Trophoblast cell (in vitro differentiated cells and primary cell): ENCODE measurements at regions not wholly inside any gene's neighbourhood (a gene's known extent, or its start where the extent isn't known, plus 50 kb on each side); places are given as distances from the start of the nearest gene placed in this dataset.

ENCODE experiments used
- DNase-seq, 2 donors: peaks; one replicate each; pipeline ENCODE4 v3.0.0-alpha.2; 2016
- H2AFZ ChIP-seq: 2 replicates; pipeline ENCODE4 v1.6.1; 2013; ENCODE audit warnings: low read length, moderate library complexity, mild to moderate bottlenecking; ENCODE audit not compliant: insufficient read depth, poor library complexity
- H2AK5ac ChIP-seq: 2 replicates; pipeline ENCODE4 v1.6.1; 2013; ENCODE audit warnings: mild to moderate bottlenecking, low read length
- H2BK120ac ChIP-seq: 2 replicates; pipeline ENCODE4 v1.6.1; 2013; ENCODE audit warnings: low read length, mild to moderate bottlenecking, moderate library complexity; ENCODE audit not compliant: insufficient read depth, poor library complexity
- H2BK12ac ChIP-seq: 2 replicates; pipeline ENCODE4 v1.6.1; 2013; ENCODE audit warnings: mild to moderate bottlenecking, low read length, moderate library complexity
- H2BK5ac ChIP-seq: 2 replicates; pipeline ENCODE4 v1.6.1; 2013; ENCODE audit warnings: low read length, low read depth, moderate library complexity, mild to moderate bottlenecking; ENCODE audit not compliant: poor library complexity
- H3K14ac ChIP-seq: 2 replicates; pipeline ENCODE4 v1.6.1; 2013; ENCODE audit warnings: mild to moderate bottlenecking, low read length
- H3K18ac ChIP-seq: 2 replicates; pipeline ENCODE4 v1.6.1; 2013; ENCODE audit warnings: mild to moderate bottlenecking, low read length
- H3K23ac ChIP-seq: 2 replicates; pipeline ENCODE4 v1.6.1; 2013; ENCODE audit warnings: low read length
- H3K27ac ChIP-seq: 2 replicates; pipeline ENCODE4 v1.5.1; 2013; ENCODE audit warnings: low read depth, mild to moderate bottlenecking, inconsistent platforms, low read length, moderate library complexity
- H3K27me3 ChIP-seq: 2 replicates; pipeline ENCODE4 v1.6.1; 2013; ENCODE audit warnings: inconsistent platforms, mild to moderate bottlenecking, low read length, moderate library complexity; ENCODE audit not compliant: insufficient read depth
- H3K36me3 ChIP-seq, 2 experiments: 1 replicate in 1 of 2; 2 replicates in 1 of 2; pipeline ENCODE4 v1.6.1; 2013; ENCODE audit warnings: low read length in 2 of 2, mild to moderate bottlenecking in 2 of 2, moderate library complexity in 1 of 2; ENCODE audit not compliant: insufficient read depth in 2 of 2, control insufficient read depth in 1 of 2
- H3K4ac ChIP-seq: 2 replicates; pipeline ENCODE4 v1.6.1; 2013; ENCODE audit warnings: low read depth, mild to moderate bottlenecking, low read length, moderate library complexity
- H3K4me1 ChIP-seq, 2 experiments: 1 replicate in 1 of 2; 2 replicates in 1 of 2; pipeline ENCODE4 v1.6.1; 2013; ENCODE audit warnings: low read length in 2 of 2, mild to moderate bottlenecking in 2 of 2, moderate library complexity in 1 of 2; ENCODE audit not compliant: insufficient read depth in 2 of 2, control insufficient read depth in 1 of 2
- H3K4me2 ChIP-seq: 2 replicates; pipeline ENCODE4 v1.6.1; 2013; ENCODE audit warnings: inconsistent platforms, mild to moderate bottlenecking, low read length, moderate library complexity
- H3K4me3 ChIP-seq: 2 replicates; pipeline ENCODE4 v1.5.1; 2013; ENCODE audit warnings: mild to moderate bottlenecking, low read depth, low read length, inconsistent platforms
- H3K79me1 ChIP-seq: one replicate; pipeline ENCODE4 v1.6.1; 2013; ENCODE audit warnings: low read length
- H3K79me2 ChIP-seq: 2 replicates; pipeline ENCODE4 v1.6.1; 2013; ENCODE audit warnings: low read length, mild to moderate bottlenecking; ENCODE audit not compliant: control insufficient read depth, insufficient read depth, poor library complexity
- H3K9ac ChIP-seq: 2 replicates; pipeline ENCODE4 v1.6.1; 2013; ENCODE audit warnings: mild to moderate bottlenecking, low read length
- H3K9me3 ChIP-seq: 2 replicates; pipeline ENCODE4 v1.6.1; 2013; ENCODE audit warnings: low read depth, mild to moderate bottlenecking, control low read depth, inconsistent platforms, low read length; ENCODE audit not compliant: insufficient read depth
- H4K12ac ChIP-seq: 2 replicates; pipeline ENCODE4 v1.6.1; 2013; ENCODE audit warnings: low read depth, mild to moderate bottlenecking, low read length, moderate library complexity
- H4K8ac ChIP-seq: 2 replicates; pipeline ENCODE4 v1.6.1; 2013; ENCODE audit warnings: low read depth, mild to moderate bottlenecking, low read length, moderate library complexity
- H4K91ac ChIP-seq: one replicate; pipeline ENCODE4 v1.6.1; 2013; ENCODE audit warnings: low read depth, mild to moderate bottlenecking, low read length, moderate library complexity
- WGBS: extraction: QIAGEN DNeasy Blood & Tissue Kit; methylation state at CpG from one replicate; pipeline ENCODE4 v1.1.7; 2013; ENCODE audit warnings: missing lambda C conversion rate; ENCODE audit not compliant: insufficient read length, insufficient coverage; ENCODE audit errors: extremely low coverage; 5-methylcytosine and 5-hydroxymethylcytosine counted together

GRCh38 chr1:219340796-219341195 lies 167.1 kb downstream of the LYPLAL1 start:
- WGBS = no CpG with 5 or more reads among the region's 1 CpG
- no peaks in the 10 kb centered on the region for H3K4me1 ChIP-seq
- no peaks in the 10 kb centered on the region for H3K79me1 ChIP-seq
- H3K9me3 ChIP-seq = no peaks in the 10 kb centered on the region
- no peak overlapping the region for H3K14ac ChIP-seq
- no peak overlapping the region for H3K4me3 ChIP-seq
- no peak overlapping the region for H2BK5ac ChIP-seq
- no peak overlapping the region for H3K4me2 ChIP-seq
- no peak overlapping the region for H2BK120ac ChIP-seq
- H3K9ac ChIP-seq = no peak overlapping the region
- no peak overlapping the region for H3K27ac ChIP-seq
- no peak overlapping the region for H3K18ac ChIP-seq
- H3K79me2 ChIP-seq = no peaks in the 10 kb centered on the region
- H2AK5ac ChIP-seq = no peak overlapping the region
- H4K12ac ChIP-seq = no peak overlapping the region
- no peaks in the 10 kb centered on the region for H3K36me3 ChIP-seq
- no peak for DNase-seq
- no peak overlapping the region for H3K23ac ChIP-seq
- no peak overlapping the region for H4K91ac ChIP-seq
- no peak overlapping the region for H2BK12ac ChIP-seq
- no peaks in the 10 kb centered on the region for H3K27me3 ChIP-seq
- H2AFZ ChIP-seq = no peak overlapping the region
- H3K4ac ChIP-seq = no peak overlapping the region
- no peak overlapping the region for H4K8ac ChIP-seq

- H4K8ac ChIP-seq = no peak overlapping the region
- DNase-seq = no peak
- H3K79me1 ChIP-seq = no peaks in the 10 kb centered on the region
- no peaks in the 10 kb centered on the region for H3K9me3 ChIP-seq
- no peak overlapping the region for H3K27ac ChIP-seq
- no peak overlapping the region for H2AK5ac ChIP-seq
- no peak overlapping the region for H2AFZ ChIP-seq
- H3K23ac ChIP-seq = no peak overlapping the region
- no peak overlapping the region for H3K18ac ChIP-seq
- H3K4me2 ChIP-seq = no peak overlapping the region
- H3K36me3 ChIP-seq = no peaks in the 10 kb centered on the region
- H3K4ac ChIP-seq = no peak overlapping the region
- H2BK5ac ChIP-seq = no peak overlapping the region
- no peaks in the 10 kb centered on the region for H3K4me1 ChIP-seq
- H3K4me3 ChIP-seq = no peak overlapping the region
- no peaks in the 10 kb centered on the region for H3K27me3 ChIP-seq
- no CpG with 5 or more reads among the region's 1 CpG for WGBS
- H4K12ac ChIP-seq = no peak overlapping the region
- H4K91ac ChIP-seq = no peak overlapping the region
- H2BK12ac ChIP-seq = no peak overlapping the region
- no peak overlapping the region for H3K14ac ChIP-seq
- H3K79me2 ChIP-seq = no peaks in the 10 kb centered on the region
- no peak overlapping the region for H2BK120ac ChIP-seq
- H3K9ac ChIP-seq = no peak overlapping the region
Measured at GRCh38 chr1:219339466-219339865, 165.8 kb downstream of the LYPLAL1 start.

GRCh38 chr1:219337588-219337987 lies 163.9 kb downstream of the LYPLAL1 start:
- Histone ChIP-seq H3K18ac (no peak overlapping the region), H3K27ac (no peak overlapping the region), H2BK120ac (no peak overlapping the region), H3K9me3 (no peaks in the 10 kb centered on the region), H3K23ac (no peak overlapping the region), H4K12ac (no peak overlapping the region), H3K79me2 (no peaks in the 10 kb centered on the region), H2AK5ac (no peak overlapping the region), H3K4me2 (no peak overlapping the region), H2AFZ (no peak overlapping the region), H3K27me3 (no peaks in the 10 kb centered on the region), H3K14ac (no peak overlapping the region), H2BK12ac (no peak overlapping the region), H3K79me1 (no peaks in the 10 kb centered on the region), H3K36me3 (no peaks in the 10 kb centered on the region), H4K8ac (no peak overlapping the region), H2BK5ac (no peak overlapping the region), H3K4me3 (no peak overlapping the region), H3K4me1 (no peaks in the 10 kb centered on the region), H3K9ac (no peak overlapping the region), H3K4ac (no peak overlapping the region), H4K91ac (no peak overlapping the region)
- no CpG with 5 or more reads among the region's 1 CpG for WGBS
- DNase-seq = no peak

GRCh38 chr1:219333626-219334025 lies 159.9 kb downstream of the LYPLAL1 start:
- Histone ChIP-seq H3K18ac (no peak overlapping the region), H3K36me3 (no peaks in the 10 kb centered on the region), H3K4ac (no peak overlapping the region), H4K91ac (no peak overlapping the region), H3K27me3 (no peaks in the 10 kb centered on the region), H2BK5ac (no peak overlapping the region), H2AFZ (no peak overlapping the region), H3K23ac (no peak overlapping the region), H2BK120ac (no peak overlapping the region), H3K27ac (no peak overlapping the region), H4K8ac (no peak overlapping the region), H3K9ac (no peak overlapping the region), H3K9me3 (no peaks in the 10 kb centered on the region), H4K12ac (no peak overlapping the region), H3K79me2 (no peaks in the 10 kb centered on the region), H2BK12ac (no peak overlapping the region), H3K4me3 (no peak overlapping the region), H3K14ac (no peak overlapping the region), H3K79me1 (no peaks in the 10 kb centered on the region), H3K4me1 (no peaks in the 10 kb centered on the region), H2AK5ac (no peak overlapping the region), H3K4me2 (no peak overlapping the region)
- WGBS = no CpG with 5 or more reads among the region's 1 CpG
- no peak for DNase-seq
